ENCODE measurements at regions not wholly inside any gene's neighbourhood (a gene's known extent, or its start where the extent isn't known, plus 50 kb on each side); places are given as distances from the start of the nearest gene placed in this dataset.
"Not testable (repeated sequence)": the region's sequence is repeated elsewhere in the genome, so short reads cannot be mapped to it uniquely, and the experiment has no call there.

GRCh38 chr13:18948012-18948663 is 233.5 kb downstream of the TUBA3C start:
- DNase-seq, result no peak

GRCh38 chr13:18947376-18947977 is 234.1 kb downstream of the TUBA3C start:
- no peak for DNase-seq

DNA sequence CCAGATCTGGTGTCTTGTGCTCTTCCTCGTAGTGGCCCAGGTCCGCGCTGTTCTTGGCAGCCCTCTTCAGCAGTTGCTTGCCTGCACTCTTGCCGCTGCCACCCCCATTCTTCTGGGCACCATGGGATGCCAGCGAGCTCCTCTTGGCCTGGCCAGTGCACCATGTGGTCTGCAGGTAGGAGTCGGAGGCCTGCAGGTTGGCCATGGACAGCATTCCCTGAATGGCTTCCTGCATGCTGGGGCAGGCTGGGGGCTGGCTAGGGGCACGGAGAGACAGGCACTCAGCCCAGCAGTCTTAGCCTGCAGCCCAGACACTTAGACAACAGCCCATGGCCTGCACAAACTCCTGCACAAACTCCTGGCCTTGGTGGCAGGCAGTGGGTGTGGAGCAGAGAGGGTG is 234.9 kb downstream of the TUBA3C start:
- no peak for DNase-seq

GRCh38 chr13:18944501-18945068 is 237.0 kb downstream of the TUBA3C start:
- no peak for DNase-seq

DNA sequence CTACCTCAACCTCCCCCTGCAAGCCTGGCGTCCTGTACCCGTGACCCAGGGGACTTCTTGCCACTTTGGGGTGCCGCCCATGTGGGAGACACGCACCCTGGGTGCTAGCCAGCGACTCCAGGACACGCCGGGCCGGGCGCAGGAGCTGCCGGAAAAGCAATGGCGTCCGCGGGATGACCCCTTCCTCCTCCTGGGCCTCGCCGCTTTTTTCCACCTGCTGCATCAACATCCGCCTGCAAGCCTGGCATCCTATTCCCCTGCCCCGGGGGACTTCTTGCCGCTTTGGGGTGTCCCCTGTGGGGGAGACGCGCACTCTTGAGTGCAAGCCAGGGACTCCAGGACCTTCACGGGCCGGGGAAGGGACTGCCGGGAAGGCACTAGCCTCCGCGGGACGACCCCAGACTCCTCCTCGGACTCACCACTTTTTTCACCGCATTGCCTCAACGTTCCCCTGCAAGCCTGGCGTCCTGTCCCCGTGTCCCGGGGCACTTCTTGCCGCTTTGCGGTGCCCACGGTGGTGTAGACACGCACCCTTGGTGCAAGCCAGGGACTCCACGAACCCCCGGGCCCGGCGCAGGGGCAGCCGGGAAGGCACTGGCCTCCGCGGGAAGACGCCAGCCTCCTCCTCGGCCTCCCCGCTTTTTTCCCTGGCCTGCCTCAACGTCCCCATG is 237.8 kb downstream of the TUBA3C start:
- no peak for DNase-seq

- no peak for DNase-seq
These were observed 238.4 kb downstream of the TUBA3C start for GRCh38 chr13:18943273-18943672.

DNA sequence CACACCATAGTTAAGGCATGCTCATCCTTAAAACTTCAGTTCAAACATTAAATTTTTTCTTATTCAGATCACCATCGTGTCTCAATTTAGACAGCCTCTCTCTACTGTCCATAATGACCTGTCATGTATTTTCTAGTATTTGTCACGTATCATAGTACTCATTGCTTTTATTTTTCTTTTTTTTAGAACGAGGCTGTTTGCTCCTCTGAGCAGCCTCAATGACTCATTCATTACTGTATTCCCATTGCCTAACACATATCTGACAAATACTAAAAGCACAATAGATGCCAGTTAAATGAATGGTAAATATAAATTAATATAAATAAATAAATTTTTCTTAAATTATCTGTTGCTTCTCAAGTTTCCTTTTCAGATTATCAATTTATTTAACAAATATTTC is 245.5 kb downstream of the TUBA3C start:
- DNase-seq, result no peak

GRCh38 chr13:18921063-18921462 is 260.6 kb downstream of the TUBA3C start:
- DNase-seq, result no peak

DNA sequence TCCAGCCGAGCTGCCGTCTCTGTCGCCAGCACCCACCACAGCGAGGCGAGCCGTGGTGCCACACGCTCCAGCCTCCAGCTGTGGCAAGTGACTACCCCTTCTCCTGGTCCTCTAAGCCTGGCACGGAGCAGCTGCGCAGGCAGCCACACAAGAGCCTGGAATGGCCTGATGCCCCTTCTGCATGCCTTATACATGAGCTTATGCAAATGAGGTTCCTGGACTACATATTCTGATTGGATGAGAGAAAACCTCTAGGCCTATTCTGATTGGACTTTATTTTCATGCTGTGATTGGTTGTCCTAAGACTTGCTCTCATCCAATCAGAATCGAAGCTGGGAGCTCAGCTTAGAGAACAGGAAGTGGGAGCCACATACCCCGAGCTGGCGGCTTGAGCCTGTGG is 276.5 kb downstream of the TUBA3C start:
- DNase-seq, result not testable (repeated sequence)

DNA sequence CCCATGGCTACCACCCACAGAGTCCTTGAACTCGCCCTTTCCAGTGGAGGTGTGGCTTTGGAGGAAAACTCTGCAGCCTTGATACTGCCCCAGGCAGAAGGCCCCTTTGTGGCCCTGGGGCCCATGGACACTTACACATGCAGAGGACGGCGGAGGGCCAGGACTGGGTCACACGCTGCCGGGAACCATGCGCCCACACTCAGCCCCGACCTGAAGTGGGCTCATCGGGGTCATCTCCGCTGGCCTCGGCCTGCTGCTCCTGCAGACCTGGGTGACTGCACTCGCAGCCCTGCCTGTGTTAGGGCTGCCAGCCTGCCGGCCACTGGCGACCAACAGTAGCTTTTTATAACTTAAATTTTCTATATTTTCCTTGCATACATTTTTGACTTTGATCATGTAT is 286.2 kb downstream of the TUBA3C start:
- DNase-seq, result not testable (repeated sequence)

DNA sequence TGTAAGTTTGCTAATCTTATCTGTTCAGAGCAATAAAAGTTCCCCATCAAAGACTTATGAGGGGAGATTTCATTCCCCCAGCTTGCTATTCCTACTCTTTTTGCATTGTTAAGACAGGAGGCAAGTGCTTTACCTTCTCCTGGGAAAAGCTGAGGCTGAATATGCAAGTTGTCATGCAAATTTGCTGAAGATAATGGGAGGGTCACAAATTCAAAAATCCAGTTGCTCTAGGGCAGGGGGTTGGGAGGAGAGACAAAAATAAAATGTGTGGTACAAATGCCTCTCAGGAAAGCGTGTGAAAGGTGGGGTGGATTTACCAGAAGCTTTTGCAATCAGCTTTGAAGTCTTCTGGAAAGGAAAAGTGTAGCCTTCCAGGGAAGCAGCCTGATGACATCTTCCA is 290.4 kb downstream of the TUBA3C start:
- DNase-seq, result not testable (repeated sequence)

DNA sequence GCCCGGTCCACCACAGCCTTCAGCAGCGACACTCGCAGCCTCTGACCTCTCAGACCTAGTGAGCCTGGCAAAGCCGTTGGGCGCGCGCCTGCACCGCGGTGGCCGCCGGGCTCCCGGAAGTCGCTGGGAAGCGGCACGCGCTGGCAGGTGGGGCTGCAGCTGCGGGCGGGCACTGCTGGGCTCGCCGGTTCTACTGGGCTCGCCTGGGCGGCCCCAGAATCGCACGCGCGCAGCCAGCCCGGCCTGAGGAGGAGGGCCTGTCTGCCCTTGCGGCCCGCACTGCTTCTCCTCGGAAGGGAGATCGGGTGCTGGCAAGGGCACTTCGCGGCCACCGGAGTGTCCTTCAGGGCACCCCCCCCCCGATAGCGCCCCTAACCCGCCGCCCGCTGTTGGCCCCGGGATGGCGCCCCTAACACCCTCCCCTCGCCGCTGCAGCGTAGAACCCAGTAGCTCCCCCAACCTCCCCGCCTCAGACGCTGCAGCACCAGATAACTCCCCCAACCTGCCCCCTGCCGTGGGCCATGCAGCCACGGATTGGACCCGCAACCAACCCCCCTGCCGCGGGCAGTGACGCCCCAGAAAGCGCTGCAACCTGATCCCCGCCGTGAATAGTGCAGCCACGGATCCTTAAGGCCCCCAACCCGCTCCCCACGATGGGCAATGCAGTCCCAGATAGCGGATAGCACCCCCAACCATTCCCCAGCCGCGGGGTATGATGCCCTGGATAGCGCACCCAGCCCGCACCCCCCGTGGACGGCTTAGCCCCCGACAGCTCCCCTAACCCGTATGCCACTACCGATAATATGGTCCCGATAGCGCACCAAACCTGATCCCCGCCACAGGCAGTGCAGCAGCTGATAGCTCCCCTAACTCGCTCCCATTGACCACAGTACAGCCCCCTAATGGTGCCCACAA is 306.5 kb downstream of the TUBA3C start:
- DNase-seq, result not testable (repeated sequence)

DNA sequence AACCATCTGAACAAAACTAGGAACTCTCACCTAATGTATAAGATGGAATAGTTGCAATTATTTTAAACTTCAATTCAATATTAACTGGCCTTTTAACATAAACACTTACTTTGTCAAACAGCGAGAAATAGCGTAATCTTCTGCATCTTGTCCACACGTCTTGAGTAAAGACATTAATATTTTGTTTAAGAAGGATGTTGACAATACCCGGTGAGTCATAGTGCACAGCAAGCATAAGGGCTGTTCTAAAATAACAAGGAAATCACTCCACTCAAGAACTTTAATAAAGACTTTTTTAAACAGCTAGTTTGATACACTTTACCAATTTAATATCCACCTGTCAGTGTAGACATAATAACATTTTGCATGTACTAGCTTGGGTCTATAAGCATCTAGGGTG is 311.1 kb downstream of the TUBA3C start:
- not testable (repeated sequence) for DNase-seq

DNA sequence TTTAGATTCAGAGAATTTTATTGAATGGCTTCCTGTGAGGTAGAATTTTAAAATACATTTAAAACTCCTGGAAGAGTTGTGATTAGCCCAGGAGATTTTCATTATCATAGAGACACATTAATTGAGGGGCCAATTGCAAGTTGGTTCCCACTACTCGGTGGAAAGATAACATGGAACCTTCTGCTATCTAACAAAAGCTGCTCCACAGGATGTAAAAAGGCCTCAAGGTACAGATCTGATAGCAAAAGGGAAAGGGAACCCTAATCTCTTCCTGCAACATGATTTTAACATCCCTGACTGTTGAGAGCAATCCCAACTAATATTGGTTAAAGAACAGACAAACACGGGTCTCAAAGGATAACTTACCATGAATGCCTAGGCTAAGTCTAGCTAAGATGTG is 312.3 kb downstream of the TUBA3C start:
- DNase-seq, result not testable (repeated sequence)

GRCh38 chr13:18837986-18838629 is 343.5 kb downstream of the TUBA3C start:
- DNase-seq, result not testable (repeated sequence)

DNA sequence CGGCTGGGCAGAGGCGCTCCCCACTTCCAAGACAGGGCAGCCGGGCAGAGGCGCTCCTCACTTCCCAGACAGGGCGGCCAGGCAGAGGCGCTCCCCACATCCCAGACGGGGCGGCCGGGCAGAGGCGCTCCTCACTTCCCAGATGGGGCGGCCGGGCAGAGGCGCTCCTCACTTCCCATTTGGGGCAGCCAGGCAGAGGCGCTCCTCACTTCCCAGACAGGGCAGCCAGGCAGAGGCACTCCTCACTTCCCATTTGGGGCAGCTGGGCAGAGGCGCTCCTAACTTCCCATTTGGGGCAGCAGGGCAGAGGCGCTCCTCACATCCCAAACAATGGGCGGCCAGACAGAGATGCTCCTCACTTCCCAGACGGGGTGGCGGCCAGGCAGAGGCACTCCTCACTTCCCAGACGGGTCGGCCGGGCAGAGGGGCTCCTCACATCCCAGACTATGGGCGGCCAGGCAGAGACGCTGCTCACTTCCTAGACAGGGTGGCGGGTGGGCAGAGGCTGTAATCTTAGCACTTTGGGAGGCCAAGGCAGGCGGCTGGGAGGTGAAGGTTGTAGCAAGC is 344.4 kb downstream of the TUBA3C start:
- not testable (repeated sequence) for DNase-seq

- DNase-seq, result not testable (repeated sequence)
These were observed 345.0 kb downstream of the TUBA3C start for GRCh38 chr13:18836371-18837178.

- not testable (repeated sequence) for DNase-seq
These were observed 345.9 kb downstream of the TUBA3C start for GRCh38 chr13:18835754-18836153.

DNA sequence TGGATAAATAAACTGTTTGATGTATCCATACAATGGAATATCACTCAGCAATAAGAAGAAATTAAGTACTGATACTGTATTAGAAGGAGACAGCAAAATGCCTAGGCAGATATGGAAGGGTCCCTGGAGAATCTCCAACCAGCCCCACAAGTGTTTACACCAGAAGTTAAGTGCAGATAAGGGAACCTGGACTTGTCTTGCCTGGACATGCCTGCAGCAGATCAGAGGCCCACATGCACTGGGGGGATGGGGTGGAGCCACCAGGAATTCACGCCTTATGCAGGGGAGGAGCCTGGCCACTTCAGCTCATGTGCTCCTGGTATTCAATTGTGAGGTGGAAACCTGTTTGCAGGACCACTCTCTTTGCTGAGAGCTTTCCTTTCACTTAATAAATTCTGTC is 356.9 kb downstream of the TUBA3C start:
- DNase-seq, result not testable (repeated sequence)

- DNase-seq, result not testable (repeated sequence)
These were observed 358.7 kb downstream of the TUBA3C start for GRCh38 chr13:18822655-18823639.
